Ramos (cell line): ENCODE measurements at regions not wholly inside any gene's neighbourhood (a gene's known extent, or its start where the extent isn't known, plus 50 kb on each side); places are given as distances from the start of the nearest gene placed in this dataset.
"Not testable (repeated sequence)": the region's sequence is repeated elsewhere in the genome, so short reads cannot be mapped to it uniquely, and the experiment has no call there.

Experiments
- in situ Hi-C: fragments of 300-500 bp; cut with MboI; formaldehyde crosslinking; loops from one replicate; pipeline ENCODE4 v1.14.3; 2022; ENCODE audit warnings: low sequenced_read_pairs; ENCODE audit not compliant: unreplicated experiment

DNA sequence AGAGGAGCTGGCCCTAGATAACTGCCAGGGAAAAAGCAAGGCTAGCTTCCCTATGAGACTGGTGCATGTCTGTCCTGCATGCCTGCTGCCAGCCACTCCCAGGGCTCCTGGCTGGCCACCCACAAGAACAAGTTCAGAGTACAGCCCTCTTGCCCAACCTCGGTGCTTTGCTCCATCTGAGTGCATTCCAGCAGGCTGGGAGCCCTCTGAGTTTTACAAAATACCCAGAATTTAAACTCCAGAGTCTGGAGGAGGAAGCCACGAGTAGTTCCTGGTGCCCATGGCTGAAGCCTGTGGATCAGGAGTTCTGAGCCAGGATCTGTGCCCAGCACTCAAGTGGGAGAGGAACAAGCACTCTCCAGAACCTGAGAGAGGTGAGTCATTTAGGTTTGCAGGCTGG lies 111.6 kb downstream of the MAGEE2 start:
- in situ Hi-C loops: no loop called here

DNA sequence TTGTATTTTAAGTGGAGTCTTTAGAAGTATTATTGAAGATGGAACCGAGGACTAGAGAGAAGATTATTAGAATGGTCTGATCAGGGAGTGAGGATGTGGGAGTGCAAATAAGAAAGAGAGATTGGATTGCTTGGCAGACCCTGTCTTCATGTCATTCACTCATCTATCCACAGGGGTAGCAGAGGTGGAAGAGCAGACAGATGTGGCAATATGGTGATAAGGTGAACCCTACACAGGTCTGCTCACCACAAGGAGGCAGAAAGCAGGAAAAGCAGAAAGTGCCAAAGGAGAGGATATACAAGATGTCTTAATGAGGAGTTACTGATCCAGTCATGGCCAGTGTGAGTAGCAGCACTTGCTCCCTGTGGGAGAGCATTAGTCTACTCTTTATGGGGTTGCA lies 129.4 kb downstream of the MAGEE2 start:
- in situ Hi-C loops: no loop called here

DNA sequence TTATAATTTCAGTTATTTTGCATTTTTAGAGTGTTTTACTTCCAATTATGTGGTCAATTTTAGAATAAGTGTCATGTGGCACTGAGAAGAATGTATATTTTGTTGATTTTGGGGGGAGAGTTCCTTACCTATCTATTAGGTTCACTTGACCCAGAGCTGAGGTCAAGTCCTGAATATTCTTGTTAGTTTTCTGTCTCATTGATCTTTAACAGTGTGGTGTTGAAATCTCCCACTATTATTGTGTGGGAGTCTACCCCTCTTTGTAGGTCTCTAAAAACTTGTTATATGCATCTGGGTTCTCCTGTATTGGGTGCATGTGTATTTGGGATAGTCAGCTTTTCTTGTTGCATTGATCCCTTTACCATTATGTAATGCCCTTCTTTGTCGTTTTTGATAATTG lies 127.0 kb upstream of the ZDHHC15 start:
- in situ Hi-C loops: no loop called here

DNA sequence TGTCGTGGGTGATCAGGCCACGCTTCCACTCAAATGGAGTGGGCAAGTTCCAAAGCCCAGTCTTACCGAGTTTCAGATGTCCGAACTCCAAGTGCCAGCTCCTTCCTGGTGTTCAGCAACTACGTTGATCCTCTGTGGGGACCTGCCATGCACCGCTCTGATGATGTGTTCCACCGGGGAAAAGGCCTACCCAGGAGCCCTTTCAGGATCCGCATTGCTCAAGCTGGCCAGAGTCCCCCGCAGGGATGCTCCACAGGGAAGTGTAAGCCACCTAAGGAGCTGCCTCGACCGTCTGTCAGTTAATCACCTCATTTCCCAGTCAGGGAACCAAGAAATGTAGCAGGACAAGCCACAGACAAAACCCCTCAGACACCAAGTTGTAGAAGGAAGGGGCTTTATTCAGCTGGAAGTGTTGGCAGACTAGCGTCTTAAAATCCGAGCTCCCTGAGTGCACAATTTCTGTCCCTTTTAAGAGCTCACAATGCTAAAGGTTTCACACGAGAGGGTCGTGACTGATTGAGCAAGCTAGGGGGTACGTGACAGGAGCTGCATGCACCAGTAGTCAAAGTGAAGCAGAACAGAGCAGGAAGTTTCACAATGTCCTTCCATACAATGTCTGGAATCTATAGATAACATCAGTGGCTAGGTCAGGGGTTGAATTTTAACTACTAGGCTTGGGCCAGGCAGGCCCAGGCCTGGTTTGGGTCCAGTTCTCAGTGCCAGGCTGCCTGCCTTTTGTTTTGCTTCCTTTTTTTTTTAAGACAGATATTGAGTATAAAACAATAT lies 126.2 kb upstream of the ZDHHC15 start:
- in situ Hi-C loops: no loop called here

DNA sequence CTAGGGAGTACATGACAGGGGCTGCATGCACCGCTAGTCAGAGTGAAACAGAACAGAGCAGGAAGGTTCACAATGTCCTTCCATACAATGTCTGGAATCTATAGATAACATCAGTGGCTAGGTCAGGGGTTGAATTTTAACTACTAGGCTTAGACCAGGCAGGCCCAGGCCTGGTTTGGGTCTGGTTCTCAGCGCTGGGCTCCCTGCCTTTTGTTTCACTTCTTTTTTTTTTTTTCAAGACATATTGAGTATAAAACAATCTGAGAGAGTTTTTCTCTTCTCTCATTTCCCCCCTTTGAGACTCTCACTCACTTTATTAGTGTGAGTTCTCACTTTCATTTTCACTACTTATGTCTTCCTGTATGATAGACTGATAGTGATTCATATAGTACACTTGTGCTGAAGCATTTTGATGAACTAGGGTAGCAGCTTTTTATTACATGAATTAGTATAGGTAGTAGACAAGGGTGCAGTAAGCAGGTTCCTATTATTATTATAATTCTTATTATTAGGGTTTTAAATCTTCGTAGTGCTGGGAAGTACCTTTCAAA lies 120.0 kb upstream of the ZDHHC15 start:
- in situ Hi-C loops: no loop called here

DNA sequence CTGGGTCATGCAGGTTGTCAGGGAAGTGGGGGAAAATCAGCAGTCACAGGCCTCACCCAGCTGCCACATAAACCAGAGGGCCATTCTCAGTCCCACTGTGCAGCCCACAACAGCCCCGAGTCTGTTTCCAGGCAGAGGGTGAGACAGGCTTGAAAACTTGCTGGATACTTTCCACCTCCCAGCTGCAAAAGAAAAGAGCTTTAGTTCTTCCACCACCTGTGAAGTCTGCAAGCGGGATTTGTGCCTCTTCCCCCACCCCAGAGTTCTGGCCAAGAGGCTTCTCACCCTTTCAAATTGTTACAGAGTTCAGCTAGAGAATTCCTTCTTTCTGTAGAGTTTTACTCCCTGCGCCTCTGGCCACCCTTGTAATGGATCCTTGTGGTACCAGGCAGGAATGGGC lies 115.5 kb upstream of the ZDHHC15 start:
- in situ Hi-C loops: no loop called here

DNA sequence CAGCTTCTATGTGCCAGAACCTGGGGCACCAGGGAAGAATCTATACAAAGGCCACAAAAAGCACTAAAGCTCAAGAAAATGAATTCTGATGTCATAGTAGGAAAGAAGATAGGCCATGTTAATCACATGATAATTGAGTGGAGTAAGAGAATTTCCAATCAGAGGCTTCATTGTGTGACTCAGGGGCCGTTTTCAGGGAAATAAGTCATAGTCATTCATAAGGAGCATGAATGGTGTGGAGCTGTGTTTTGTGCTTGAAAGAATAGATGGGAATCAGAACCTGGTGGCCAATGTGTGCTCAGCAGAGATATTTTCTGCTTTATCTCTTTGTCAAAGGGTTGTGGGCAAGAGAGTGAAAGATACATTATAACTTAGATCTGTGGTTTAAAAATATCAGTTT lies 102.4 kb upstream of the ZDHHC15 start:
- in situ Hi-C loops: no loop called here

DNA sequence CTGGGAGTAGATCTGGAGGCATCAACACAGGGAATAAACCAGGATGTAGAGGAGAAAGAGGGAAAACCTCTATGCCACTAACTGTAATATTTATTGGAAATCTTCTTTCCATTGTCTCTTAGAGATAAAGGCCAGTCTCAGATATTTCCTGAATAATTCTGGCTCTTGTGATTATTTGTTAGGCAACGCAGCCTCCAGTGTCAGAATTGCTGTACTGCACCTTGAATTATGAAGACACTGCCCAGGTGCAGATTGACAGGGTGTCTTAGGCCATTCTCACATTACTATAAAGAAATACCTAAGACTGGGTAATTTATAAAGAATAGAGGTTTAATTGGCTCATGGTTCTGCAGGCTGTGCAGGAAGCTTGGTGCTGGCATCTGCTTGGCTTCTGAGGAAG lies 100.7 kb upstream of the ZDHHC15 start:
- in situ Hi-C loops: loop anchor here (25.0 kb wide), 1 partner anchor 586 kb away; no protein-coding TSS in a partner anchor

DNA sequence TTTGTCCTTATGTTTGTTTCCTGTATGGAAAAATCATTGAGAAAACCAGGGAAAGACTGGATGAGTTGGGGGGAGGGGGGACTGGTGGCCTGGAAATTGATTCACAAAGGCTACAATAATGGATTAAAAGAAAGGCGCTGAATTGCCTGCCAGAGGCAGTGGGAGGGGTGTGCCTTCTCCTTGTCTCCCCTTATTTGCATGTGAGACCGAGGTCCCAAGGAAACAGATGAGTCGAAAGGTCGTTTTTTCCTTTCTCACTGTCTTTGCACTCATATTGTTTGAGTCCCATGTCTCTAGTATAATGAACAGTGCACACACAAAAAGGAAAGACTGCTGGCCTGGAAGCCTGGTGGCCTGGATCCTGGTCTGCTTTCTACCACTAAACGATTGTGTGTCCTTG lies 86.6 kb upstream of the ZDHHC15 start:
- in situ Hi-C loops: loop anchor here (25.0 kb wide), 1 partner anchor 572 kb away; no protein-coding TSS in a partner anchor

DNA sequence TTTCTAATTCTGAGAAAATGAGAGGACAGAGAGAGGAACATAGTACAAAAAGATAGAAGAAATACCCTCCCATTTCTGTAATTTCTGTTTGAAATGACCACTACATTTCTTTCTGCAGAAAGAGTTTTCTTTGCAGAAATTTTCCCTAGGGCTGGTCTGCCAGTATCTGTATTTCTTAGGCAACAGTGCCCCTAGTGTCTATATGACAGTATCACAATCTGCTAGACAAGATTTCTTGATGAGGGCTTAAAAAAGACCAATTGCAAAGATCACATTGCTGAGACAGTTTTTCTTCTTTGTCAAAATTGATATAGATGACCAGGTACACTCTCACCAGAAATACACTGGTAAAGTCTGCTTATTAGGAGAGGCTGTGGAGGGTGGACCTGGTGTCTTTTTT lies 81.0 kb upstream of the ZDHHC15 start:
- in situ Hi-C loops: loop anchor here (25.0 kb wide), 1 partner anchor 567 kb away; no protein-coding TSS in a partner anchor

DNA sequence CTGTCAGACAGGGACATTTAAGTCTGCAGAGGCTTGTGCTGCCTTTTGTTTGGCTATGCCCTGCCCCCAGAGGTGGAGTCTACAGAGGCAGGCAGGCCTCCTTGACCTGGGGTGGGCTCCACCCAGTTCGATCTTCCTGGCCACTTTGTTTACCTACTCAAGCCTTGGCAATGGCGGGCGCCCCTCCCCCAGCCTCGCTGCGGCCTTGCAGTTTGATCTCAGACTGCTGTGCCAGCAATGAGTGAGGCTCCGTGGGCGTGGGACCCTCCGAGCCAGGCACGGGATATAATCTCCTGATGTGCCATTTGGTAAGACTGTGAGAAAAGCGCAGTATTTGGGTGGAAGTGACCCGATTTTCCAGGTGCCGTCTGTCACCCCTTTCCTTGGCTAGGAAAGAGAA lies 79.2 kb upstream of the ZDHHC15 start:
- in situ Hi-C loops: loop anchor here (25.0 kb wide), 1 partner anchor 565 kb away; no protein-coding TSS in a partner anchor

DNA sequence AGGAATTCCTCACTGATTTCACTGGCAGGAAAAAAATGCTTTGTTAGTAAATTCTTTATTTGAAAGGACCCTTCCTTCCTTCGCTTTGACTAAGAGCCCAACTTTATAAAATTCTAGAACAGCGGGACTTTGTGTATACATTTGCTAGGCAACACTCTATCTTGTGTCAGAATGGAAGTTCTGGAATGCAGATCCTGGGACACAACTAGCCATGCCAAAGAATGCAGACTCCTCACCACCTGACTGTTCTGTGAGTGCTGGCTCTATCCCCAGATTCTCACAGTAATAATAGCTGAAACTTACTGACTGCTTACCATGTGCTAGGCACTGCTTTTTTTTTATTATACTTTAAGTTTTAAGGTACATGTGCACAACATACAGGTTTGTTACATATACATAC lies 73.3 kb upstream of the ZDHHC15 start:
- in situ Hi-C loops: no loop called here

DNA sequence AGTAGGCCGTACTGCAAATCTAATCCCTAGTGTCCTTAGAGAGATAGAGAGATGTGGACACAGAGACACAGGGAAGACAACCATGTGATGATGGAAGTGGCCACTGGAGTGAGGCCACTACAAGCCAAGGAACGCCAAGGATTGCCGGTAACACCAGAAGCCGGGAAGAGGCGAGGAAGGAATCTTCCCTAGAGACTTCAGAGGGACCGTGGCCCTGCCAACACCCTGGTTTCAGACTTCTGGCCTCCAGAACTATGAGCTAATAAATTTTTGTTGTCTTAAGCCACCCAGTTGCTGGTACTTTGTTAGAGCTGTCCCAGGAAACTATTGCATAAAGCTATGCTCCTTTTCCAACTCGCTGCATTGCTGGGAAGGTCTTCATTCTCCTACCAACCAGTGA lies 70.3 kb upstream of the ZDHHC15 start:
- in situ Hi-C loops: not testable (repeated sequence)

DNA sequence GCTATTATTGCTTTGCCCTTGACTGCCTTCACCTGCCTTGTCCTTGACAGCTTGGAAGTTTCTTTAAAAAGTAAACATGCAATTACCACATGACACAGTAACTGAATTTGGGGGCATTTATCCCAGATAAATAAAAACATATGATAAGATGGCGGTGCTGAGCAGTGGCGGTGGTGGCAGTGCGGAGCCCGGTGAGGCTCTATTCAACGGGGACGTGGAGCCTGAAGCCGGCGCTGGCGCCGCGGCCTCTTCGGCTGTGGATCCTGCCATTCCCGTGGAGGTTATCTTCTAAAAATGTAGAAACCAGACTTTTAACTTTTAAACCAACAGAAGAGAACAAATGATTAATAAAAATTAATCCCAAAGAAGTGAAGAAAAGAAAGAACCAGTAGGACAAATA lies 59.7 kb upstream of the ZDHHC15 start:
- in situ Hi-C loops: no loop called here
